Upper lobe of left lung (tissue), 6 donors: ENCODE measurements at regions not wholly inside any gene's neighbourhood (a gene's known extent, or its start where the extent isn't known, plus 50 kb on each side); places are given as distances from the start of the nearest gene placed in this dataset.
A peak's percentile ranks its signal among the peaks of the same experiment; 100 is the strongest.

Source experiments
- ATAC-seq, 2 donors: fragments of 200-7000 bp; cut with Tn5 transposase; one replicate each; pipeline ENCODE4 v1.9.1; 2022; ENCODE audit warnings: mild to moderate bottlenecking in 2 of 2, moderate library complexity in 2 of 2; ENCODE audit not compliant: low FRiP score in 2 of 2
- DNase-seq, 2 donors: peaks; one replicate each; pipeline ENCODE4 v3.0.0-alpha.2; 2019 to 2020
- H3K27ac ChIP-seq, 4 donors: fragments of 200-600 bp; sonication (generic); one replicate each; pipeline ENCODE4 v1.5.1; 2016 to 2019
- H3K27me3 ChIP-seq, 4 donors: fragments of 200-600 bp; sonication (generic); one replicate each; pipeline ENCODE4 v1.5.1; 2017 to 2019
- H3K36me3 ChIP-seq, 4 donors: fragments of 200-600 bp; sonication (generic); one replicate each; pipeline ENCODE4 v1.5.1; 2016 to 2019
- H3K4me1 ChIP-seq, 4 donors: fragments of 200-600 bp; sonication (generic); one replicate each; pipeline ENCODE4 v1.5.1; 2018 to 2019
- H3K4me3 ChIP-seq, 4 donors: fragments of 200-600 bp; sonication (generic); one replicate each; pipeline ENCODE4 v1.5.1; 2017 to 2019; ENCODE audit warnings: mild to moderate bottlenecking in 2 of 4, moderate library complexity in 1 of 4
- H3K9me3 ChIP-seq, 4 donors: fragments of 200-600 bp; sonication (generic); one replicate each; pipeline ENCODE4 v1.5.1; 2018 to 2019
- CTCF ChIP-seq, 6 experiments: fragments of 450-650 bp in 4 of 6; fragments of 200-600 bp in 2 of 6; sonication (generic) in 2 of 6; IDR thresholded peaks; one replicate each; pipeline ENCODE4 v1.5.1; 2016 to 2019; ENCODE audit warnings: antibody characterized with exemption in 6 of 6
- EP300 ChIP-seq, 4 donors: sonication (generic); formaldehyde crosslinking; IDR thresholded peaks; one replicate each; pipeline ENCODE4 v1.5.1; 2017; ENCODE audit warnings: antibody characterized with exemption in 4 of 4, control low read depth in 2 of 4
- POLR2A ChIP-seq, 4 donors: fragments of 450-650 bp; IDR thresholded peaks; one replicate each; pipeline ENCODE4 v1.5.1; 2016 to 2017; ENCODE audit warnings: antibody characterized with exemption in 4 of 4, mild to moderate bottlenecking in 2 of 4
- POLR2AphosphoS5 ChIP-seq, 2 donors: sonication (generic); formaldehyde crosslinking; IDR thresholded peaks; one replicate each; pipeline ENCODE4 v1.5.1; 2017; ENCODE audit warnings: antibody characterized with exemption in 2 of 2
- WGBS, 2 donors: methylation state at CpG; one replicate each; pipeline ENCODE4 v1.1.5; 2017 to 2018; 5-methylcytosine and 5-hydroxymethylcytosine counted together
- donor health status: DM: no; HTN: no; CAD: no; lungs with moderate emphysema.
- donor health status: DM: no; HTN: yes; CAD: no; lungs with severe emphysema.

- 73 to 80% methylated on average over 3 of the region's 3 CpGs for WGBS, 2 donors
Observed at GRCh38 chr6:11951868-11952267, 60.2 kb upstream of the HIVEP1 start.

GRCh38 chr6:11950109-11950508 is 62.0 kb upstream of the HIVEP1 start:
- H3K4me3 ChIP-seq, result no peak overlapping the region
- no peaks in the 10 kb centered on the region for H3K9me3 ChIP-seq
- DNase-seq (no peak), ATAC-seq (peak in 1 of 2 donors; percentile 58)
- no peak overlapping the region for H3K27ac ChIP-seq
- no peaks in the 10 kb centered on the region for H3K27me3 ChIP-seq
- TF ChIP-seq EP300 (IDR thresholded peaks at IDR 0.05) (no peak), CTCF (IDR thresholded peaks at IDR 0.05) (no peak), POLR2A (IDR thresholded peaks at IDR 0.05) (no peak), POLR2AphosphoS5 (IDR thresholded peaks at IDR 0.05) (no peak)
- H3K4me1 ChIP-seq, result peaks cover 0 to 6% (median 0%) of the 10 kb centered on the region in 4 donors
- no peaks in the 10 kb centered on the region for H3K36me3 ChIP-seq
- 63 to 71% methylated on average over 2 of the region's 2 CpGs for WGBS, 2 donors

More at GRCh38 chr6:11951868-11952267, 60.2 kb upstream of the HIVEP1 start:
- no peak for TF ChIP-seq CTCF (IDR thresholded peaks at IDR 0.05)
- no peak for TF ChIP-seq POLR2A (IDR thresholded peaks at IDR 0.05)
- TF ChIP-seq EP300 (IDR thresholded peaks at IDR 0.05), result no peak
- no peak for TF ChIP-seq POLR2AphosphoS5 (IDR thresholded peaks at IDR 0.05)
- DNase-seq, result no peak
- no peaks in the 10 kb centered on the region for H3K36me3 ChIP-seq
- peaks cover 0 to 3% (median 0%) of the 10 kb centered on the region in 4 donors for H3K9me3 ChIP-seq
- H3K27ac ChIP-seq, result no peak overlapping the region
- no peak overlapping the region for H3K4me3 ChIP-seq
- no peak for ATAC-seq
- peaks cover 0 to 6% (median 0%) of the 10 kb centered on the region in 4 donors for H3K4me1 ChIP-seq
- H3K27me3 ChIP-seq, result no peaks in the 10 kb centered on the region

GRCh38 chr6:11947575-11947974 is 64.5 kb upstream of the HIVEP1 start:
- Histone ChIP-seq H3K27me3 (no peaks in the 10 kb centered on the region), H3K36me3 (no peaks in the 10 kb centered on the region), H3K4me3 (no peak overlapping the region), H3K27ac (no peak overlapping the region), H3K9me3 (no peaks in the 10 kb centered on the region), H3K4me1 (peaks cover 0 to 6% (median 0%) of the 10 kb centered on the region in 4 donors)
- TF ChIP-seq CTCF (IDR thresholded peaks at IDR 0.05), result no peak
- TF ChIP-seq POLR2AphosphoS5 (IDR thresholded peaks at IDR 0.05), result no peak
- peak in 2 of 4 donors; percentile 6 to 47 for TF ChIP-seq EP300 (IDR thresholded peaks at IDR 0.05)
- no peak for TF ChIP-seq POLR2A (IDR thresholded peaks at IDR 0.05)
- 32 to 78% methylated on average over 2 of the region's 2 CpGs for WGBS, 2 donors
- DNase-seq (no peak), ATAC-seq (no peak)

- peaks cover 0 to 6% (median 0%) of the 10 kb centered on the region in 4 donors for H3K4me1 ChIP-seq
- no peaks in the 10 kb centered on the region for H3K36me3 ChIP-seq
- TF ChIP-seq POLR2A (IDR thresholded peaks at IDR 0.05) (no peak), POLR2AphosphoS5 (IDR thresholded peaks at IDR 0.05) (no peak), EP300 (IDR thresholded peaks at IDR 0.05) (no peak), CTCF (IDR thresholded peaks at IDR 0.05) (no peak)
Observed at GRCh38 chr6:11947063-11947462, 65.0 kb upstream of the HIVEP1 start.

GRCh38 chr6:11944111-11944510 is 68.0 kb upstream of the HIVEP1 start:
- Histone ChIP-seq H3K27me3 (no peaks in the 10 kb centered on the region), H3K9me3 (no peaks in the 10 kb centered on the region), H3K27ac (no peak overlapping the region), H3K4me3 (no peak overlapping the region), H3K4me1 (no peaks in the 10 kb centered on the region), H3K36me3 (no peaks in the 10 kb centered on the region)
- no peak for TF ChIP-seq EP300 (IDR thresholded peaks at IDR 0.05)
- no peak for TF ChIP-seq POLR2AphosphoS5 (IDR thresholded peaks at IDR 0.05)
- no peak for TF ChIP-seq POLR2A (IDR thresholded peaks at IDR 0.05)
- TF ChIP-seq CTCF (IDR thresholded peaks at IDR 0.05), result no peak
- WGBS, 2 donors, result 50 to 70% methylated on average over 1 of the region's 1 CpG
- no peak for DNase-seq
- ATAC-seq, result no peak

More at GRCh38 chr6:11947063-11947462, 65.0 kb upstream of the HIVEP1 start:
- no peaks in the 10 kb centered on the region for H3K27me3 ChIP-seq
- no peak overlapping the region for H3K4me3 ChIP-seq
- H3K9me3 ChIP-seq, result no peaks in the 10 kb centered on the region
- WGBS, 2 donors, result 92 to 98% methylated on average over 2 of the region's 2 CpGs
- no peak overlapping the region for H3K27ac ChIP-seq
- DNase-seq (no peak), ATAC-seq (no peak)
